ENCODE measurements at regions not wholly inside any gene's neighbourhood (a gene's known extent, or its start where the extent isn't known, plus 50 kb on each side); places are given as distances from the start of the nearest gene placed in this dataset.

GRCh38 chr1:230503726-230504125, 77.6 kb upstream of the PGBD5 start:
- no peak for ATAC-seq
- TF ChIP-seq ZFP3 (CRISPR knock-in tag; IDR thresholded peaks at IDR 0.05) (no peak), ZNF8 (CRISPR knock-in tag; IDR thresholded peaks at IDR 0.05) (no peak)

GRCh38 chr1:230502996-230503395, 76.9 kb upstream of the PGBD5 start:
- no peak for TF ChIP-seq ZNF70 (CRISPR knock-in tag; IDR thresholded peaks at IDR 0.05)
- no peak for TF ChIP-seq ZNF8 (CRISPR knock-in tag; IDR thresholded peaks at IDR 0.05)
- no peak for TF ChIP-seq RARB (CRISPR knock-in tag; IDR thresholded peaks at IDR 0.05)
- no peak for TF ChIP-seq CSRNP3 (CRISPR knock-in tag; IDR thresholded peaks at IDR 0.05)
- TF ChIP-seq ZFP3 (CRISPR knock-in tag; IDR thresholded peaks at IDR 0.05): no peak
- TF ChIP-seq OSR1 (CRISPR knock-in tag; IDR thresholded peaks at IDR 0.05): no peak
- no peak for TF ChIP-seq ZC3H10 (CRISPR knock-in tag; IDR thresholded peaks at IDR 0.05)
- TF ChIP-seq PPARA (CRISPR knock-in tag; IDR thresholded peaks at IDR 0.05; ENCODE audit: borderline replicate concordance): no peak
- no peak for TF ChIP-seq POU6F1 (CRISPR knock-in tag; IDR thresholded peaks at IDR 0.05; ENCODE audit: borderline replicate concordance, low read depth)
- TF ChIP-seq ESRRG (CRISPR knock-in tag; IDR thresholded peaks at IDR 0.05): no peak
- no peak for TF ChIP-seq PATZ1 (CRISPR knock-in tag; IDR thresholded peaks at IDR 0.05; ENCODE audit: borderline replicate concordance)
- ATAC-seq: no peak

GRCh38 chr1:230502306-230502705, 76.2 kb upstream of the PGBD5 start:
- no peak for ATAC-seq
- no peak for TF ChIP-seq CREB5 (CRISPR knock-in tag; IDR thresholded peaks at IDR 0.05; ENCODE audit: low read depth)
- TF ChIP-seq CSDC2 (CRISPR knock-in tag; IDR thresholded peaks at IDR 0.05): no peak
- no peak for TF ChIP-seq GLIS3 (CRISPR knock-in tag; IDR thresholded peaks at IDR 0.05)
- TF ChIP-seq ZFP3 (CRISPR knock-in tag; IDR thresholded peaks at IDR 0.05): no peak
- no peak for TF ChIP-seq ZC3H10 (CRISPR knock-in tag; IDR thresholded peaks at IDR 0.05)
- no peak for TF ChIP-seq ARNTL (CRISPR knock-in tag; IDR thresholded peaks at IDR 0.05; ENCODE audit: borderline replicate concordance, low read depth)
- no peak for TF ChIP-seq ISL1 (CRISPR knock-in tag; IDR thresholded peaks at IDR 0.05)
- no peak for TF ChIP-seq OSR1 (CRISPR knock-in tag; IDR thresholded peaks at IDR 0.05)
- TF ChIP-seq SNAI2 (CRISPR knock-in tag; IDR thresholded peaks at IDR 0.05): no peak
- TF ChIP-seq TOX (CRISPR knock-in tag; IDR thresholded peaks at IDR 0.05; ENCODE audit: borderline replicate concordance): no peak
- no peak for TF ChIP-seq BACH2 (CRISPR knock-in tag; IDR thresholded peaks at IDR 0.05; ENCODE audit: borderline replicate concordance)
- no peak for TF ChIP-seq TSHZ2 (CRISPR knock-in tag; IDR thresholded peaks at IDR 0.05)
- TF ChIP-seq CSRNP3 (CRISPR knock-in tag; IDR thresholded peaks at IDR 0.05): no peak
- TF ChIP-seq ZFP30 (CRISPR knock-in tag; IDR thresholded peaks at IDR 0.05): no peak
- TF ChIP-seq TCF4 (CRISPR knock-in tag; IDR thresholded peaks at IDR 0.05; ENCODE audit: borderline replicate concordance): no peak
